Neural cell (in vitro differentiated cells): ENCODE measurements at regions not wholly inside any gene's neighbourhood (a gene's known extent, or its start where the extent isn't known, plus 50 kb on each side); places are given as distances from the start of the nearest gene placed in this dataset.

Experiments
- H2AFZ ChIP-seq: fragments of 200-600, 300-800 bp; sonication (generic), shearing (Covaris generic); 2 replicates; pipeline ENCODE4 v1.6.0; 2014; ENCODE audit warnings: low read depth, mild to moderate bottlenecking, antibody characterized with exemption, low read length, moderate library complexity
- H3F3A ChIP-seq: fragments of 200-600 bp; shearing (Covaris generic); 2 replicates; pipeline ENCODE4 v1.6.1; 2016; ENCODE audit warnings: mild to moderate bottlenecking, moderate library complexity, mixed read lengths, antibody characterized with exemption, low read length; ENCODE audit not compliant: insufficient read depth, poor library complexity, severe bottlenecking
- H3K27ac ChIP-seq: fragments of 200-600, 300-800 bp; sonication (generic), shearing (Covaris generic); 2 replicates; pipeline ENCODE4 v1.5.1; 2014; ENCODE audit warnings: mild to moderate bottlenecking, low read length, moderate library complexity
- H3K27me3 ChIP-seq: fragments of 300-800, 200-600 bp; sonication (generic), shearing (Covaris generic); 2 replicates; pipeline ENCODE4 v1.6.0; 2014; ENCODE audit warnings: mild to moderate bottlenecking, low read depth, low read length, moderate library complexity; ENCODE audit not compliant: insufficient read depth
- H3K36me3 ChIP-seq: fragments of 300-800, 200-600 bp; sonication (generic), shearing (Covaris generic); 2 replicates; pipeline ENCODE4 v1.5.1; 2014; ENCODE audit warnings: mild to moderate bottlenecking, antibody characterized with exemption, low read length, moderate library complexity; ENCODE audit not compliant: insufficient read depth
- H3K4me2 ChIP-seq: fragments of 300-800, 200-600 bp; sonication (generic), shearing (Covaris generic); 2 replicates; pipeline ENCODE4 v1.6.0; 2014; ENCODE audit warnings: mild to moderate bottlenecking, low read length
- H3K4me3 ChIP-seq: fragments of 300-800, 200-600 bp; sonication (generic), shearing (Covaris generic); 2 replicates; pipeline ENCODE4 v1.5.1; 2014; ENCODE audit warnings: mild to moderate bottlenecking, low read length, moderate library complexity
- H3K79me2 ChIP-seq: fragments of 200-600 bp; shearing (Covaris generic); replicated peaks from 2 replicates; pipeline ENCODE4 v1.6.0; 2014; ENCODE audit warnings: mild to moderate bottlenecking, low read length, moderate library complexity; ENCODE audit not compliant: insufficient read depth
- H3K9ac ChIP-seq: fragments of 300-800, 200-600 bp; sonication (generic), shearing (Covaris generic); 2 replicates; pipeline ENCODE4 v1.6.1; 2016; ENCODE audit warnings: mild to moderate bottlenecking, low read length, mixed read lengths
- H3K9me2 ChIP-seq: fragments of 200-600 bp; shearing (Covaris generic); 2 replicates; pipeline ENCODE4 v1.6.1; 2016; ENCODE audit warnings: mild to moderate bottlenecking, low read length, mixed read lengths; ENCODE audit not compliant: insufficient read depth
- H3K9me3 ChIP-seq: fragments of 200-600, 300-800 bp; sonication (generic), shearing (Covaris generic); 2 replicates; pipeline ENCODE4 v1.6.1; 2016; ENCODE audit warnings: mild to moderate bottlenecking, mixed run types, low read length, moderate library complexity, mixed read lengths
- H4K20me1 ChIP-seq: fragments of 200-600 bp; shearing (Covaris generic); 2 replicates; pipeline ENCODE4 v1.6.1; 2016; ENCODE audit warnings: mild to moderate bottlenecking, mixed run types; ENCODE audit not compliant: insufficient read depth
- EP300 ChIP-seq: fragments of 450-650 bp; conservative IDR thresholded peaks from 2 replicates; pipeline ENCODE4 v1.6.1; 2014; ENCODE audit warnings: antibody characterized with exemption, mild to moderate bottlenecking, moderate library complexity; ENCODE audit not compliant: poor library complexity, severe bottlenecking
- EZH2 ChIP-seq: fragments of 200-600, 300-800 bp; shearing (Covaris generic), sonication (generic); IDR thresholded peaks from 2 replicates; pipeline ENCODE4 v1.6.1; 2014; ENCODE audit warnings: antibody characterized with exemption, low read length, borderline replicate concordance, mild to moderate bottlenecking; ENCODE audit not compliant: insufficient read depth, poor library complexity, severe bottlenecking
- MXI1 ChIP-seq: fragments of 450-650 bp; conservative IDR thresholded peaks from 2 replicates; pipeline ENCODE4 v1.6.1; 2014; ENCODE audit warnings: antibody characterized with exemption, mild to moderate bottlenecking; ENCODE audit not compliant: poor library complexity, severe bottlenecking
- POLR2AphosphoS5 ChIP-seq: IDR thresholded peaks from 2 replicates; pipeline ENCODE4 v1.6.1; 2012
- RAD21 ChIP-seq: fragments of 450-650 bp; conservative IDR thresholded peaks from 2 replicates; pipeline ENCODE4 v1.6.1; 2014; ENCODE audit warnings: antibody characterized with exemption, mild to moderate bottlenecking, moderate library complexity
- SMC3 ChIP-seq: fragments of 450-650 bp; conservative IDR thresholded peaks from 2 replicates; pipeline ENCODE4 v1.6.1; 2014; ENCODE audit warnings: antibody characterized with exemption, mild to moderate bottlenecking, moderate library complexity; ENCODE audit not compliant: poor library complexity
- TAF1 ChIP-seq: IDR thresholded peaks from 2 replicates; pipeline ENCODE4 v1.6.1; 2012; ENCODE audit warnings: low read depth
- TF ChIP-seq, protein P1 (sequence below): IDR thresholded peaks from 2 replicates; pipeline ENCODE4 v1.6.1; 2012; ENCODE audit warnings: borderline replicate concordance
- TF ChIP-seq, protein P2 (sequence below): fragments of 450-650 bp; IDR thresholded peaks from 2 replicates; pipeline ENCODE4 v1.5.1; 2014; ENCODE audit warnings: antibody characterized with exemption, mild to moderate bottlenecking, moderate library complexity; ENCODE audit not compliant: poor library complexity, severe bottlenecking

DNA sequence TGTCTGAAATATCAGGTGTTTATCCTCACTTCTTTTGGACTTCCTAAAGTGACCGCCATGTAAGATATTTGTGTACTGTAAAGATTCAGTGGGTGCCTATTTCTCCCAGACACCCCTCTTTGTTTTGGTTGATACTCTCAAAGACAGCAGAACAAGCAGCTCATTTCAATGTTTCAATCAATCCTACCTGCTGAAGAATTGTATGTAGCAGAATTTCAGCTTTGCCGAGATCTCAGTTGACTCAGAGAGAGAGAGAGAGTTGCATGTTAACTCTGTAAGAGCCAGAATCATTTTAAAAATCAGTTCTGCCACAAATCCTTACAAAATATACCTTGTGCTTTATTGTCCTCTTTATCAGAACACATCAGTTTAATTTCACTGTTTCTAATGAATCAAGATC, 987.3 kb downstream of the ADGRL2 start:
- Histone ChIP-seq H3K4me2 (no peak overlapping the region), H3K27ac (no peak overlapping the region), H3K4me3 (no peak overlapping the region), H3K79me2 (no peaks in the 10 kb centered on the region), H3F3A (no peaks in the 10 kb centered on the region), H3K9ac (no peak overlapping the region), H3K27me3 (no peaks in the 10 kb centered on the region), H3K9me3 (no peaks in the 10 kb centered on the region), H3K9me2 (no peaks in the 10 kb centered on the region), H2AFZ (no peak overlapping the region), H3K36me3 (no peaks in the 10 kb centered on the region), H4K20me1 (no peaks in the 10 kb centered on the region)
- TF ChIP-seq RAD21 (no peak), EP300 (no peak), SMC3 (no peak), POLR2AphosphoS5 (no peak), MXI1 (no peak), TAF1 (no peak), EZH2 (no peak)
- TF ChIP-seq, protein P1, sequence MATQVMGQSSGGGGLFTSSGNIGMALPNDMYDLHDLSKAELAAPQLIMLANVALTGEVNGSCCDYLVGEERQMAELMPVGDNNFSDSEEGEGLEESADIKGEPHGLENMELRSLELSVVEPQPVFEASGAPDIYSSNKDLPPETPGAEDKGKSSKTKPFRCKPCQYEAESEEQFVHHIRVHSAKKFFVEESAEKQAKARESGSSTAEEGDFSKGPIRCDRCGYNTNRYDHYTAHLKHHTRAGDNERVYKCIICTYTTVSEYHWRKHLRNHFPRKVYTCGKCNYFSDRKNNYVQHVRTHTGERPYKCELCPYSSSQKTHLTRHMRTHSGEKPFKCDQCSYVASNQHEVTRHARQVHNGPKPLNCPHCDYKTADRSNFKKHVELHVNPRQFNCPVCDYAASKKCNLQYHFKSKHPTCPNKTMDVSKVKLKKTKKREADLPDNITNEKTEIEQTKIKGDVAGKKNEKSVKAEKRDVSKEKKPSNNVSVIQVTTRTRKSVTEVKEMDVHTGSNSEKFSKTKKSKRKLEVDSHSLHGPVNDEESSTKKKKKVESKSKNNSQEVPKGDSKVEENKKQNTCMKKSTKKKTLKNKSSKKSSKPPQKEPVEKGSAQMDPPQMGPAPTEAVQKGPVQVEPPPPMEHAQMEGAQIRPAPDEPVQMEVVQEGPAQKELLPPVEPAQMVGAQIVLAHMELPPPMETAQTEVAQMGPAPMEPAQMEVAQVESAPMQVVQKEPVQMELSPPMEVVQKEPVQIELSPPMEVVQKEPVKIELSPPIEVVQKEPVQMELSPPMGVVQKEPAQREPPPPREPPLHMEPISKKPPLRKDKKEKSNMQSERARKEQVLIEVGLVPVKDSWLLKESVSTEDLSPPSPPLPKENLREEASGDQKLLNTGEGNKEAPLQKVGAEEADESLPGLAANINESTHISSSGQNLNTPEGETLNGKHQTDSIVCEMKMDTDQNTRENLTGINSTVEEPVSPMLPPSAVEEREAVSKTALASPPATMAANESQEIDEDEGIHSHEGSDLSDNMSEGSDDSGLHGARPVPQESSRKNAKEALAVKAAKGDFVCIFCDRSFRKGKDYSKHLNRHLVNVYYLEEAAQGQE, result no peak
- TF ChIP-seq, protein P2, sequence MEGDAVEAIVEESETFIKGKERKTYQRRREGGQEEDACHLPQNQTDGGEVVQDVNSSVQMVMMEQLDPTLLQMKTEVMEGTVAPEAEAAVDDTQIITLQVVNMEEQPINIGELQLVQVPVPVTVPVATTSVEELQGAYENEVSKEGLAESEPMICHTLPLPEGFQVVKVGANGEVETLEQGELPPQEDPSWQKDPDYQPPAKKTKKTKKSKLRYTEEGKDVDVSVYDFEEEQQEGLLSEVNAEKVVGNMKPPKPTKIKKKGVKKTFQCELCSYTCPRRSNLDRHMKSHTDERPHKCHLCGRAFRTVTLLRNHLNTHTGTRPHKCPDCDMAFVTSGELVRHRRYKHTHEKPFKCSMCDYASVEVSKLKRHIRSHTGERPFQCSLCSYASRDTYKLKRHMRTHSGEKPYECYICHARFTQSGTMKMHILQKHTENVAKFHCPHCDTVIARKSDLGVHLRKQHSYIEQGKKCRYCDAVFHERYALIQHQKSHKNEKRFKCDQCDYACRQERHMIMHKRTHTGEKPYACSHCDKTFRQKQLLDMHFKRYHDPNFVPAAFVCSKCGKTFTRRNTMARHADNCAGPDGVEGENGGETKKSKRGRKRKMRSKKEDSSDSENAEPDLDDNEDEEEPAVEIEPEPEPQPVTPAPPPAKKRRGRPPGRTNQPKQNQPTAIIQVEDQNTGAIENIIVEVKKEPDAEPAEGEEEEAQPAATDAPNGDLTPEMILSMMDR, result no peak

DNA sequence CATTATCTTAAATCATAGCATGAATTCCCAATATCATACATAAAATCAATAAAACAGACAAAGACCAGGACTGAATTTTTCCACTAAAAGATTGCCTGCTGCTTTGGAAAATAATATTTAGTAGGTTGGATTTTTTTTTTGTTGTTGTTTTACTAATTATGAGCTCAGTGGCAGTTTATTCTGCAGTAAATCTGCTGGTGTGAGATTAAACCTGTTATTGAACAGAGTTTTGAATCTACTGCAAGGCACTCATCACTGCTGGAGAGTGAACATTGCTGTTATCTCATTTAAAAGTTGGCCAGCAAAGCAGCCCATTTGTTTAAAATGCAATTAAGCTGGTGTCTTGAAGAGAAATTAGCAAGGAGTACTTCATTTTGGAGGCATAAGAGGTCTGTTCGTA, 986.1 kb downstream of the ADGRL2 start:
- Histone ChIP-seq H3K9me3 (no peaks in the 10 kb centered on the region), H3K9me2 (no peaks in the 10 kb centered on the region), H3K79me2 (no peaks in the 10 kb centered on the region), H3K4me3 (no peak overlapping the region), H3F3A (no peaks in the 10 kb centered on the region), H3K4me2 (no peak overlapping the region), H3K9ac (no peak overlapping the region), H3K36me3 (no peaks in the 10 kb centered on the region), H3K27ac (no peak overlapping the region), H2AFZ (no peak overlapping the region), H3K27me3 (no peaks in the 10 kb centered on the region), H4K20me1 (no peaks in the 10 kb centered on the region)
- TF ChIP-seq SMC3, result no peak
- no peak for TF ChIP-seq POLR2AphosphoS5
- TF ChIP-seq, protein P2, result no peak
- TF ChIP-seq, protein P1, result no peak
- no peak for TF ChIP-seq EP300
- no peak for TF ChIP-seq TAF1
- TF ChIP-seq EZH2, result no peak
- no peak for TF ChIP-seq RAD21
- TF ChIP-seq MXI1, result no peak
